ENCODE measurements at regions not wholly inside any gene's neighbourhood (a gene's known extent, or its start where the extent isn't known, plus 50 kb on each side); places are given as distances from the start of the nearest gene placed in this dataset.
"Not testable (repeated sequence)": the region's sequence is repeated elsewhere in the genome, so short reads cannot be mapped to it uniquely, and the experiment has no call there.

- TF ChIP-seq PPARA (CRISPR knock-in tag; IDR thresholded peaks at IDR 0.05; ENCODE audit: borderline replicate concordance) (no peak), ZNF8 (CRISPR knock-in tag; IDR thresholded peaks at IDR 0.05) (no peak), BACH2 (CRISPR knock-in tag; IDR thresholded peaks at IDR 0.05; ENCODE audit: borderline replicate concordance) (no peak), ZNF70 (CRISPR knock-in tag; IDR thresholded peaks at IDR 0.05) (no peak), ESRRG (CRISPR knock-in tag; IDR thresholded peaks at IDR 0.05) (no peak), CSRNP3 (CRISPR knock-in tag; IDR thresholded peaks at IDR 0.05) (no peak), CSDC2 (CRISPR knock-in tag; IDR thresholded peaks at IDR 0.05) (no peak), SNAI2 (CRISPR knock-in tag; IDR thresholded peaks at IDR 0.05) (no peak), ARNTL (CRISPR knock-in tag; IDR thresholded peaks at IDR 0.05; ENCODE audit: borderline replicate concordance, low read depth) (no peak), ISL1 (CRISPR knock-in tag; IDR thresholded peaks at IDR 0.05) (no peak)
- no peak for ATAC-seq
Measured at GRCh38 chr5:136736021-136736420, 370.7 kb upstream of the TRPC7 start.

GRCh38 chr5:136735611-136736010 lies 370.3 kb upstream of the TRPC7 start:
- ATAC-seq: not testable (repeated sequence)

- ATAC-seq: no peak
- TF ChIP-seq RARB (CRISPR knock-in tag; IDR thresholded peaks at IDR 0.05) (no peak), ZNF70 (CRISPR knock-in tag; IDR thresholded peaks at IDR 0.05) (no peak), CSRNP3 (CRISPR knock-in tag; IDR thresholded peaks at IDR 0.05) (no peak), PPARA (CRISPR knock-in tag; IDR thresholded peaks at IDR 0.05; ENCODE audit: borderline replicate concordance) (no peak), ISL1 (CRISPR knock-in tag; IDR thresholded peaks at IDR 0.05) (no peak), ZNF8 (CRISPR knock-in tag; IDR thresholded peaks at IDR 0.05) (no peak), PATZ1 (CRISPR knock-in tag; IDR thresholded peaks at IDR 0.05; ENCODE audit: borderline replicate concordance) (no peak)
Measured at GRCh38 chr5:136734628-136735027, 369.3 kb upstream of the TRPC7 start.

- no peak for ATAC-seq
- TF ChIP-seq TOX (CRISPR knock-in tag; IDR thresholded peaks at IDR 0.05; ENCODE audit: borderline replicate concordance) (no peak), ZFP30 (CRISPR knock-in tag; IDR thresholded peaks at IDR 0.05) (no peak), OSR1 (CRISPR knock-in tag; IDR thresholded peaks at IDR 0.05) (no peak), TCF4 (CRISPR knock-in tag; IDR thresholded peaks at IDR 0.05; ENCODE audit: borderline replicate concordance) (no peak), CREB5 (CRISPR knock-in tag; IDR thresholded peaks at IDR 0.05; ENCODE audit: low read depth) (no peak), PATZ1 (CRISPR knock-in tag; IDR thresholded peaks at IDR 0.05; ENCODE audit: borderline replicate concordance) (no peak)
Measured at GRCh38 chr5:136732751-136733150, 367.4 kb upstream of the TRPC7 start.

GRCh38 chr5:136731241-136731900 lies 366.0 kb upstream of the TRPC7 start:
- ATAC-seq: no peak
- TF ChIP-seq POU6F1 (CRISPR knock-in tag; IDR thresholded peaks at IDR 0.05; ENCODE audit: borderline replicate concordance, low read depth) (no peak), BACH2 (CRISPR knock-in tag; IDR thresholded peaks at IDR 0.05; ENCODE audit: borderline replicate concordance) (no peak), OSR1 (CRISPR knock-in tag; IDR thresholded peaks at IDR 0.05) (no peak), ZFP3 (CRISPR knock-in tag; IDR thresholded peaks at IDR 0.05) (no peak), ISL1 (CRISPR knock-in tag; IDR thresholded peaks at IDR 0.05) (no peak), ZNF8 (CRISPR knock-in tag; IDR thresholded peaks at IDR 0.05) (no peak), ZNF565 (CRISPR knock-in tag; conservative IDR thresholded peaks at IDR 0.05; ENCODE audit: low read depth) (no peak), ZC3H10 (CRISPR knock-in tag; IDR thresholded peaks at IDR 0.05) (no peak), PATZ1 (CRISPR knock-in tag; IDR thresholded peaks at IDR 0.05; ENCODE audit: borderline replicate concordance) (no peak), PPARA (CRISPR knock-in tag; IDR thresholded peaks at IDR 0.05; ENCODE audit: borderline replicate concordance) (no peak)

Measured in SK-N-SH treated with all-trans-retinoic acid at 6 μM for 48 hours (cell line).